IMR-90 (cell line): ENCODE measurements at regions not wholly inside any gene's neighbourhood (a gene's known extent, or its start where the extent isn't known, plus 50 kb on each side); places are given as distances from the start of the nearest gene placed in this dataset.

Experiments
- ATAC-seq: fragments of 200-7000 bp; cut with Tn5 transposase; 2 replicates; pipeline ENCODE4 v1.9.1; 2020; ENCODE audit warnings: low read depth, mild to moderate bottlenecking, moderate library complexity
- BruUV-seq: library from RNA; stranded (reverse); fragments of 400-500 nt; replicated peaks from 2 replicates; lab custom pipeline; 2021; lab: Mats Ljungman, UMichigan
- CTCF ChIA-PET: fragments of 300-600 bp; formaldehyde crosslinking; extraction: SDS; loops from one replicate; lab custom pipeline; 2021; ENCODE audit warnings: antibody characterized with exemption; lab: Yijun Ruan, JAX
- POLR2A ChIA-PET: fragments of 300-600 bp; sonication (Branson Sonifier 250); formaldehyde crosslinking; loops from one replicate; lab custom pipeline; 2022; ENCODE audit warnings: antibody characterized with exemption; ENCODE audit not compliant: unreplicated experiment; lab: Charles Lee
- DNase-seq: peaks from one replicate; pipeline ENCODE4 v3.0.0; 2013
- H2AFZ ChIP-seq: replicated peaks from 2 replicates; pipeline ENCODE3; 2013; ENCODE audit warnings: low read length, mild to moderate bottlenecking; ENCODE audit not compliant: poor library complexity
- H2AK5ac ChIP-seq: 2 replicates; pipeline ENCODE4 v1.6.1; 2013; ENCODE audit warnings: low read depth, low read length, inconsistent platforms
- H2AK9ac ChIP-seq: replicated peaks from 2 replicates; pipeline ENCODE3; 2013; ENCODE audit warnings: mild to moderate bottlenecking, low read depth, low read length, moderate library complexity; ENCODE audit not compliant: poor library complexity
- H2BK120ac ChIP-seq: 2 replicates; pipeline ENCODE4 v1.6.1; 2013; ENCODE audit warnings: low read depth, low read length, inconsistent platforms
- H2BK15ac ChIP-seq: 3 replicates; pipeline ENCODE4 v1.6.1; 2013; ENCODE audit warnings: low read depth, low read length, inconsistent platforms
- H2BK20ac ChIP-seq: 2 replicates; pipeline ENCODE4 v1.6.1; 2013; ENCODE audit warnings: low read depth, mild to moderate bottlenecking, inconsistent platforms, low read length, moderate library complexity
- H2BK5ac ChIP-seq: 2 replicates; pipeline ENCODE4 v1.6.1; 2013; ENCODE audit warnings: mild to moderate bottlenecking, low read depth, low read length, inconsistent platforms; ENCODE audit not compliant: poor library complexity, severe bottlenecking
- H3K14ac ChIP-seq: replicated peaks from 2 replicates; pipeline ENCODE4 v1.6.1; 2013; ENCODE audit warnings: low read depth, low read length, inconsistent platforms
- H3K18ac ChIP-seq: 2 replicates; pipeline ENCODE4 v1.6.1; 2013; ENCODE audit warnings: low read depth, low read length, control low read depth
- H3K23ac ChIP-seq: 2 replicates; pipeline ENCODE4 v1.6.1; 2013; ENCODE audit warnings: low read depth, low read length, inconsistent platforms
- H3K27ac ChIP-seq: 2 replicates; pipeline ENCODE4 v1.5.1; 2013; ENCODE audit warnings: mild to moderate bottlenecking, control low read depth, low read length; ENCODE audit not compliant: insufficient read depth
- H3K27me3 ChIP-seq: 2 replicates; pipeline ENCODE4 v1.6.1; 2013; ENCODE audit warnings: low read length; ENCODE audit not compliant: control insufficient read depth, insufficient read depth
- H3K36me3 ChIP-seq: 2 replicates; pipeline ENCODE4 v1.6.1; 2013; ENCODE audit warnings: low read length, mixed read lengths; ENCODE audit not compliant: control insufficient read depth, insufficient read depth
- H3K4ac ChIP-seq: 2 replicates; pipeline ENCODE4 v1.6.1; 2013; ENCODE audit warnings: low read depth, low read length, inconsistent platforms
- H3K4me1 ChIP-seq: 2 replicates; pipeline ENCODE4 v1.6.1; 2013; ENCODE audit warnings: low read length, mixed read lengths; ENCODE audit not compliant: control insufficient read depth, insufficient read depth
- H3K4me2 ChIP-seq: 2 replicates; pipeline ENCODE4 v1.6.1; 2013; ENCODE audit warnings: low read depth, mild to moderate bottlenecking, control low read depth, low read length, moderate library complexity
- H3K4me3 ChIP-seq: 2 replicates; pipeline ENCODE4 v1.5.1; 2013; ENCODE audit warnings: low read depth, mild to moderate bottlenecking, control low read depth, low read length, moderate library complexity; ENCODE audit not compliant: insufficient read depth
- H3K56ac ChIP-seq: 2 replicates; pipeline ENCODE4 v1.6.1; 2013; ENCODE audit warnings: low read length, inconsistent platforms; ENCODE audit not compliant: insufficient read depth; ENCODE audit errors: extremely low read depth
- H3K79me1 ChIP-seq, 2 experiments: 2 replicates each; pipeline ENCODE4 v1.6.1; 2013; ENCODE audit warnings: low read length in 2 of 2, inconsistent platforms in 1 of 2, low read depth in 1 of 2
- H3K9ac ChIP-seq: 2 replicates; pipeline ENCODE4 v1.6.1; 2013; ENCODE audit warnings: low read depth, low read length, control low read depth
- H3K9me1 ChIP-seq: 2 replicates; pipeline ENCODE4 v1.6.1; 2013; ENCODE audit warnings: low read length, inconsistent platforms; ENCODE audit not compliant: insufficient read depth
- H3K9me3 ChIP-seq: 2 replicates; pipeline ENCODE4 v1.6.1; 2013; ENCODE audit warnings: low read length; ENCODE audit not compliant: control insufficient read depth, insufficient read depth
- H4K20me1 ChIP-seq: 2 replicates; pipeline ENCODE4 v1.6.1; 2013; ENCODE audit warnings: low read length, inconsistent platforms; ENCODE audit not compliant: insufficient read depth
- H4K5ac ChIP-seq: 2 replicates; pipeline ENCODE4 v1.6.1; 2013; ENCODE audit warnings: mild to moderate bottlenecking, low read depth, low read length, control low read depth
- H4K8ac ChIP-seq, 2 experiments: 2 replicates each; pipeline ENCODE4 v1.6.1; 2013; ENCODE audit warnings: low read depth in 2 of 2, low read length in 2 of 2, control low read depth in 1 of 2, inconsistent platforms in 1 of 2
- H4K91ac ChIP-seq: 2 replicates; pipeline ENCODE4 v1.6.1; 2013; ENCODE audit warnings: low read depth, low read length, inconsistent platforms; ENCODE audit not compliant: insufficient read depth
- MAFK ChIP-seq: IDR thresholded peaks from 2 replicates; pipeline ENCODE4 v1.6.1; 2012; ENCODE audit warnings: low read depth, low read length, improper control_type of control experiment
- MXI1 ChIP-seq: IDR thresholded peaks from 2 replicates; pipeline ENCODE4 v1.6.1; 2012; ENCODE audit warnings: low read depth, mild to moderate bottlenecking, low read length, moderate library complexity, borderline replicate concordance
- WGBS, 2 experiments: methylation state at CpG; one replicate each; pipeline versions ENCODE4 v1.1.5 to v1.1.7; 2013; ENCODE audit warnings: missing lambda C conversion rate in 2 of 2; ENCODE audit not compliant: insufficient read length in 1 of 2; ENCODE audit errors: extremely low coverage in 2 of 2; 5-methylcytosine and 5-hydroxymethylcytosine counted together
- dilution Hi-C: fragments of 300-500 bp; cut with HindIII; formaldehyde crosslinking; loops from one replicate; pipeline ENCODE4 v1.14.3; 2018; ENCODE audit warnings: low sequenced_read_pairs; ENCODE audit not compliant: unreplicated experiment
- in situ Hi-C: fragments of 300-500 bp; cut with MboI; formaldehyde crosslinking; loops from 3 replicates; pipeline ENCODE4 v1.14.3; 2019; ENCODE audit warnings: low sequenced_read_pairs, inconsistent platforms, mixed read lengths
- intact Hi-C: fragments of 100-400 bp; cut with micrococcal nuclease; formaldehyde crosslinking; loops from 2 replicates; pipeline ENCODE4 v1.10.0; 2022

GRCh38 chr6:104460738-104461483 lies 398.8 kb downstream of the HACE1 start:
- Histone ChIP-seq H3K4me2 (no peak overlapping the region), H3K23ac (no peak overlapping the region), H2AK5ac (no peak overlapping the region), H2AFZ (no peak overlapping the region), H4K8ac (no peak overlapping the region), H3K36me3 (no peaks in the 10 kb centered on the region), H2BK15ac (no peak overlapping the region), H3K9me1 (no peaks in the 10 kb centered on the region), H3K79me1 (no peaks in the 10 kb centered on the region), H3K4me3 (no peak overlapping the region), H3K14ac (no peak overlapping the region), H4K91ac (no peak overlapping the region), H3K56ac (no peak overlapping the region), H2BK120ac (no peak overlapping the region), H3K4ac (no peak overlapping the region), H3K9me3 (no peaks in the 10 kb centered on the region), H3K27me3 (no peaks in the 10 kb centered on the region), H4K5ac (no peak overlapping the region), H2BK20ac (no peak overlapping the region), H2BK5ac (no peak overlapping the region), H3K4me1 (no peaks in the 10 kb centered on the region), H3K18ac (no peak overlapping the region), H3K9ac (no peak overlapping the region), H3K27ac (no peak overlapping the region), H2AK9ac (no peak overlapping the region), H4K20me1 (no peaks in the 10 kb centered on the region)
- no peak for ATAC-seq
- DNase-seq = no peak
- WGBS, 2 experiments = no CpG with 5 or more reads among the region's 2 CpGs
- intact Hi-C loops = no loop called here
- ChIA-PET POLR2A (no interaction called here), CTCF (no interaction called here)
- BruUV-seq = no TSS peak
- in situ Hi-C loops = no loop called here
- dilution Hi-C loops = no loop called here
- TF ChIP-seq MXI1 (no peak), MAFK (peak; percentile 48)
